Medulla oblongata (tissue), 1 donor: ENCODE measurements at regions not wholly inside any gene's neighbourhood (a gene's known extent, or its start where the extent isn't known, plus 50 kb on each side); places are given as distances from the start of the nearest gene placed in this dataset.

Experiments used
- DNase-seq: peaks from one replicate; pipeline ENCODE4 v3.0.0-alpha.2; 2015; ENCODE audit errors: extremely low spot score

DNA sequence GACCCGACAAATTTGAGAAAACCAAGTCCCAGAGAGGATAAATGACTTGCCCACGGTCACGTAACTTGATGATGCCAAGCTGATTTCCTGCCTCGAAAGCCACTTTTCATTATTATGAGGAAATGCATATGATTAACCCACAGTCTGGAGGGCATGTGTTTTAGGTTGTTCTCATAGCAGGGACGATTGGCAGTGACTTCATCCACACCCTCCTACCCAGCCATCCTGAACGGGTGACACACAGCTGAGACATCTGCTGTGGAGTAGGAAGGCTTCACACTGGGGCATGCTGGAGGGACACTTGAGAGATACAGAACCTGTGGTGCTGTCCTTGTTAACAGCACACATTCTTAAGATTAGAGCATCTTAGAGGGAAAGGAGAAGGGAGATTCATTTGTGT lies 65.4 kb upstream of the WDFY2 start:
- DNase-seq = no peak

GRCh38 chr13:51519771-51520216 lies 64.5 kb upstream of the WDFY2 start:
- DNase-seq = no peak

DNA sequence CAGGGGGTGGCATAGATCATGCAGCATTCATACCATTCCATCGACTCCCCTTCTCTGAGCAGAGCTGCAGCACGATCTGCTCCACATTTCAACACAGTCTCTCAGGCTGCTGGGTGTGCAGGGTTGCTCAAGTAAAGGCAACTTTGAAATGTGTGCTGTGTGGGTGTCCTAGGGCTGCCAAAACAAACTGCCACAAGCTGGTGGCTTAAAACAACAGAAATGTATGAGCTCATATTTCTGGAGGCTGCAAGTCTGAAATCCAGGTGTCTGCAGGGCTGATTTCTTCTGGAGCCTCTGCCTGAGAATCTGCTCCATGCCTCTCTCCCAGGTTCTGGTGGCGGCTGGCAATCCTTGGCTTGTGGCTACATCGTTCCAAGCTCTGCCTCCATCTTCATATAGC lies 63.7 kb upstream of the WDFY2 start:
- DNase-seq = no peak

DNA sequence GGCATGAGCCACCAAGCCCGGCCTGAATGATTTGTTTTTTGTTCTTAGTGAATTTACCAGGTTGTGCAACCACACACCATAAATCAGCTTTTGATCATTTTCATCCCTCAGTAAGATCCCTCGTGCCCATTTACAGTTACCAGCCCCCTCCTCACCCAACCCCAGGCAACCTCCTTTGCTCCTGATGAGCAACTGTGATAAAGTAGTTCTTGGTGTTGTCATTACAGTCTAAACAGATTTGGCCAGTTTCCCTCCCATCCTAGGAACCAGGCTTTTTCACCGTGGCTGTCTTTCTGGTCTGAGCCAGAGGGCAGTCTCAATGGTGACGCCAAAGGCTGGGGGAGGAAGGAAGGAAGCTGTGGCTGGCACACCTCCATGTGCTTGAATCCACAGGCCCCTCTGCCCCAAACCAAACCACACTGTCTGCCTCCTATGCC lies 61.2 kb upstream of the WDFY2 start:
- DNase-seq = peak; percentile 54

DNA sequence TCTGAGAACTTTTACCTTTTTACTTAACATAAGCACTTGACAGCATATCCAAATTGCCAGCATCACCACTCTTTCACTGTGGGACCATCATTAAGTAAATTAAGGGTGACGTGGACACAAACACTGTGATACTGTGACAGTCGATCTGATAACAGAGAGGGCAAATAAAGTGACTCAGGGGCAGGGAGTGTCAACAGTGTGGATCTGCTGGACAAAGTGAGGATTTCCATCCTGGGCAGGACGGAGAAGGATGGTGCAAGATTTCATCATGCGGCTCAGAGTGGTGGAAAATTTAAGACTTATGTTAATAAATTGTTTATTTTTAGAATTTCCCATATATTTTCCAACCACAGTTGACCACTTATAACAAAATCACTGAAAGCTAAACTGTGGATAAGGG lies 60.0 kb upstream of the WDFY2 start:
- DNase-seq = no peak

GRCh38 chr13:51524829-51525566 lies 59.3 kb upstream of the WDFY2 start:
- DNase-seq = no peak

GRCh38 chr13:51525567-51526167 lies 58.6 kb upstream of the WDFY2 start:
- DNase-seq = no peak

- DNase-seq = no peak
Observed at GRCh38 chr13:51526202-51526601, 58.1 kb upstream of the WDFY2 start.

- DNase-seq = no peak
Observed at GRCh38 chr13:51532736-51533197, 51.5 kb upstream of the WDFY2 start.

DNA sequence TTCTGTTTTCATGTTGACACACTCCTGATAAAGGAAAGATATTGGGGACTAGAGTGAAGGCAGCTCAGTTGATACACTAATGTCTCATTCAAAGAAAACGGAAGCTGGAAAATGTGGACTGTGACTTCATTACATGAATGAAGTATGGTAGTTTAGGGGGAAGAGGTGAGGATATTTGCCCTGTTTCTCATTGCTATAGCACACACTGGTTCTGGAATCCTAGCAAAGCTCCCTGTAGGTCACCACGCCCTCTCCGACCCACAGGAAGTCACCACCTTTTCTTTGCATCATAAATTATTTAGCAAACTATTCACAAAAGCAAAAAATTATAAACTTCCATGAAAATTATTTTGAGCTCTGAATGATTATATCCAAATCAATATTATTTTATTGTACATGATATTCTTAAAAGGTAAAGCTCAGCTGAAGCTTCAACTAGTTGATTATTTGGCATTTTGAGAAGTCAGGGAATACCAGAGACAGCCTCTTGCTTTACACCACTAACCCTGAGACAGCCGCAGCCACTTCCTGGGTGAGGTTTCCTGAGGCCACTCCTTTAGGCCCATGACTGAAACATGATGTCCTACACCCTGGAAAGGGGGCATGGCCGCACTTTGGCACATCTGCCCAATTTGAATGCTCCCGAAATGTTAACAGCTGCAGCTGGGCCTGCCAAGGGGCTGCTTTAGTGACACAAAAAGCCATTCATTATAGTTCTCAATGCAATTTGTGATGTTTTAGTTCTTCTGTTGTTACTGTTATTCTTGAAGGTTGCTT lies 50.0 kb upstream of the WDFY2 start:
- peak; percentile 65 for DNase-seq
